GM18907 (cell line): ENCODE measurements at regions not wholly inside any gene's neighbourhood (a gene's known extent, or its start where the extent isn't known, plus 50 kb on each side); places are given as distances from the start of the nearest gene placed in this dataset.

ENCODE experiments used
- ATAC-seq: cut with Tn5 transposase; IDR thresholded peaks from one replicate; pipeline ENCODE4 v1.9.1; 2021; ENCODE audit warnings: mild to moderate bottlenecking, moderate library complexity; ENCODE audit not compliant: unreplicated experiment

DNA sequence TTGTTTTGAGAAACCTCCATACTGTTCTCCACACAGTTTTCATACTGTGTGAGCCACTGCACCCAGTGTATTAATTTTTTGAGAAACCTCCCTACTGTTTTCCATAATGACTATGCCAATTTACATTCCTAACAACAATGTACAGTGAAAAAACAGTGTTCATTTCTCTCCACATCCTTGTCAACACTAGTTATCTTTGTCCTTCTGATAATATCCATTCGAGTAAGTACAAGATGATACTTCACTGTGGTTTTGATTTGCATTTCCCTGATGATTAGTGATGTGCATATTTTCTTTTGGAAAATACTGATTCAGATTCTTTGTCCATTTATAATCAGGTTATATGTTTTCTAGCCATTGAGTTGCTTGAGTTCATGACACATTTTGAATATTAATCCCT is 462.0 kb downstream of the CDH11 start:
- no peak for ATAC-seq

DNA sequence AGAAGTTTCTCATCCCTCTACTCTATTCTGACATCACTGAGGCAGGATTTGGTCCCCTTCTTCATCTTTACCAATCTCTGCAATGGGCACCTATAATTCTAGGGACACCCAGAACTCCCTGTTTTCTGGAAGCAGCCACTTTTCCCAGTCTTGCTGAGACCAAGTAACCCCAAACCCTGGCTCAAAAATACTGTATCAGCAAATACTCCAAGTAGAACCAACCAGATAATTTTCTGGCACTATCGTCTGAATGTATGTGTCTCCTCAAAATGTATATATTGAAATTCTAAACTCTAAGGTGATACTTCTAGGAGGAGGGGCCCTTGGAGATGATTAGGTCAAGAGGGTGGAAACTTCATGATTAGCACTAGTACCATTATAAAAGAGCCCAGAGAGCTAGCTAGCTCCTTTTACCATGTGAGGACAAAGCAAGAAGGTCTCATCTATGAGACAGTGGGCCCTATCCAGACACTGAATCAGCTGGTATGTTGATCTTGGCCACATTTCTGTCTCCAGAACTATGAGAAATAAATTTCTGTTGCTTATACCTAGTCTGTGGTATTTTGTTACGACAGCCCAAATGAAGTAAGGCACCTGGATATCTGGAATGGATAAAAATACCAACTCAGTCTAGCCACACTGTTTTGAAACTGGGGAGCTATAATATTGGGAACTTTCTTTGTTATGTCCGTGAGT is 464.4 kb downstream of the CDH11 start:
- no peak for ATAC-seq

DNA sequence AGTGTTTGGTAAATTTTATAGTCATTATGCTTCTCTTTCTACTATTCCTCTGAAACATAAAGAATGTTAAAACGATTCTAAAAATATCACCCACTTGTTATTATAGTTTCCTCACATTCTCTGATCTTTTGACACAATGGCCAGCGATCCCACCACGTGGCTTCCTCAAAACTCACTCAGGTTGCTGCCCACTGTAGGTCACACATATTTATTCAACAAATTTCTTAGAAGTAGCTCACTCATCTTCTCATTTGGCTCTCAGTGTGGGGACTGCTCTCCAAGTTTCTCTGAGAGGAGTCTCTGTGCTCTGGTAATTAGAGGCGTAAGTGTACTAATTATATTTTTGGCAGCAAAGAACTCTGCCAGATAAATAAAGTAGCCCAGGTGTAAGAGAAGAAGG is 465.4 kb downstream of the CDH11 start:
- no peak for ATAC-seq

DNA sequence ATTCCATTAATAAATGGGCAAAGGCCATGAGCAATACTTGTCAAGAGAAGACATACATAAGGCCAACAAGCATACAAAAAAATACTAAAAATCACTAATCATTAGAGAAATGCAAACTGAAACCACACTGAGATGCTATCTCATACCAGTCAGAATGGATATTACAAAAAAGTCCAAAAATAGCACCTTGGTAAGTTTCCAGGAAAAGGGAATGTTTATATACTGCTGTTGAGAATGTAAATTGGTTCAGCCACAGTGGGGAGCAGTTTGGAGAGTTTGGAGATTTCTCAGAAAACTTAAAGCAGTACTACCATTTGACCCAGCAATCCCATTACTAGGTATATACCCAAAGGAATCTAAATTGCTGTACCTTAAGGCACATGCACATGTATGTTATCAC is 467.7 kb downstream of the CDH11 start:
- no peak for ATAC-seq

DNA sequence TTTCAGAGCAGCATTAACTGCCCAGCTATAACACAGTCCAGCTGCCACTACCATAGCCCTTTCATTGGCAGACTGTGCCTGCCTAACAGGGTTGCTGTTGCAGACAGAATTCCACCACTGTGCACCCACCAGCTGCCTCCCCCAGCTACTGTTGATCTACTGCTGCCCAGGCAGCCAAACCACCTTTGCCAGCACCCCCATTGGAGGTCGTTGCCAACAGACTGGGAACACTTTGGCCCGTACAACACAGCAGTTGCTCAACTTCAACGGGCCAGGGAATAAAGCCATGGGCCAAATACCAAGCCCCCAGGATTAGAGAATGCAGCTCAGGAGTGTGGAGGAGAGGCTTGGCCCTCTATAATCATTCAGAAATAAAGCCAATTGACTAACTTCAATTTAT is 473.6 kb downstream of the CDH11 start:
- ATAC-seq = no peak

DNA sequence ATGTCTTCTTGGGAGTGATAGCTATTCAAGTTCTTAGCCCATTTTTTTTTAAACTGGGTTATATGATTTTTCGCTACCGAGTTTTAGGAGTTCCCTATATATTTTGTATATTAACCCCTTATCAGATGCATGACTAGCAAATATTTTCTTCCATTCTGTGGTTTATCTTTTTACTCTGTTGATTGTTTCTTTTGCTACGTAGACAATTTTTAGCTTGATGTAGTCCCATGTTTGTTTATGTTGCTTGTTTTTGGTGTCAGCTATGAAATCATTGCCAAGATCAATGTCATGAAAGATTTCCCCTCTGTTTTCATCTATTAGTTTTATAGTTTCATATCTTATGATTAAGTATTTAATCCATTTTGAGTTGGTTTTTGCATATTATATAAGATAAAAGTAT is 480.5 kb downstream of the CDH11 start:
- no peak for ATAC-seq

DNA sequence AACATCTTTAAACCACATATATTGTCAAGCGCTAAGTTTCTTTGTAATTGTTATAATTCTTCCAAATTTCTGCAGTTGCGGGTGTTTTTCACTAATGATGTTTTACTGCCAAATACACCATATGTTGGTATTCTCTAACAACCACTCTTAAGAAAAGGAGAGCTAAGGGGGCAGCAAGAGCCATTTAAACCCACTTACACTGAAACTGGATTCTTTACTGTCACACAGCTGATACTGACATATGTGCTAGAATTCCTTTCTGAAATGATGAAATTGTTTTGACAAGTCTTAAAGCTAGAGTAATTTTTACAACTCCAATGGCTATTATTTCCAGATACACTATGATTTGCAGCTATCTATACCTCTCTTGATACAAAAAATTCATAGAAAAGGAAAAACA is 483.1 kb downstream of the CDH11 start:
- ATAC-seq = no peak

DNA sequence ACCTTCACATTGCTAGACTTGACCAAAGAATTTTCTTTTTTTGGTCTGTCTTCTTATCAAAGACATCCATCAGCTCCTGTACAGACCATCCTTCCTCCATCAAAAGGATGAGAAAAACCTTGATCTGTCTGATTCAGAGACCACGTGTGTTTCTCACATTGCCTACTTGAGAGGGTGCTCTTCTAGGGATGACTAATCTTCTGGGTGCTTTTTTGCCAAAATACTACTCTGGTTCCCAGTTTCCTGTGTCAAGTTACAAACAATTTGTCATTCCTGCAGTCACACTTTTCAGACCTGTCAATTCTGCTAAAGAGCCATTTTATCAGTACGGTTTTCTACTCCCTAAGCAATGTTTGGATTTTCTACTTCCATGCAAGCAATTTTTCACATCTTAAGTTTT is 492.2 kb downstream of the CDH11 start:
- ATAC-seq = no peak

DNA sequence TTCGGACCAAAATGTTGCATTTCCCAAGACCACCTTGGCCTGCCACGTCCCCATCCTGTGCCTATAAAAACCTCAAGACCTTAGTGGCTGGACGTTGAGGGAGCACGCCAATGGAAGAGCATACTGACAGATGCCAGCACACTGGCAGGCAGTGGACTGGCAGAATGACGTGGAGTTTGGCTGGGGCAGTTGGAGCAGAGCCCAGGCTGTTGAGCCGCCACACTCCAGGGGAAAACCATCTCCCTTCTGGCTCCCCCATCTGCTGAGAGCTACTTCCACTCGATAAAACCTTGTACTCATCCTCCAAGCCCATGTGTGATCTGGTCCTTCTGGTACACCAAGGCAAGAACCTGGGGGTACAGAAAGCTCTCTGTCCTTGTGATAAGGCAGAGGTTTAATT is 494.1 kb downstream of the CDH11 start:
- no peak for ATAC-seq

DNA sequence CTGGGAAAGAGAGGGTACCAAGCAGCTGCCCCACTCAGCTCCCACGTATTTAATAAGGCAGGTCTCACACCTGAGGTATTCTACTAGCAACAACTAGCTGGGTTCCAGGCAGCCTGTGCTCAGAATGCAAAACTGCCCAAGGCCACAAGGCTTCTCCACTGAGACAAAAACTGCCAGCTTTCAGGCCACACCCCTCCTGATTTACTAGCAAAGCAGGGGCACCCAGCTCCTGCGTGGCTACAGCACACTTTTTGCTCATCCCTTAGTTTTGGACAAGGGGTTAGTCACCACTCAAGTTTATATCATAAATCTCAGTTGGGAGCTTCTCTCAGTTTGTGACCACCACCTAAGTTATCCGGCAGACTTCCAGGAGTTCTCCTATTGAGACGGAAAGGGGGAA is 494.6 kb downstream of the CDH11 start:
- no peak for ATAC-seq

DNA sequence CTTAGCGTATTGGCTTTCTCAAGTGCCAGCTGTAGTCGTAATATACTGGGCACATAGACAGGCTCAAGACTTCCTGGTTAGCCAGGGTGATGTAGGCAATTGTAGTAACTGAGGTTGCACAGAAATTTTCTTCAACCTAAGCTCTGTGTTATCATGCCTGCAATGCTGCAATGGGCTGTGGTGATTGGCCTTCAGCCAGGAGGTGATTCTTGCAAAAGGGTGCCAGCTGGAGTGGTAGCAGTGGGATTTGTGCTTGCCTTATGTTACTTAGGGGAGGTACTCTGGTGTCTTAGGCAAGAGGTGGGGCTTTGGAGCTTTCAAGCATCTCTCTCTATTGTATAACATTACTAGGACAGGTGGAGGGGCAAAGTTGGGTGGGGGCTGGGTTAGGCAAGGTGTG is 495.1 kb downstream of the CDH11 start:
- no peak for ATAC-seq

DNA sequence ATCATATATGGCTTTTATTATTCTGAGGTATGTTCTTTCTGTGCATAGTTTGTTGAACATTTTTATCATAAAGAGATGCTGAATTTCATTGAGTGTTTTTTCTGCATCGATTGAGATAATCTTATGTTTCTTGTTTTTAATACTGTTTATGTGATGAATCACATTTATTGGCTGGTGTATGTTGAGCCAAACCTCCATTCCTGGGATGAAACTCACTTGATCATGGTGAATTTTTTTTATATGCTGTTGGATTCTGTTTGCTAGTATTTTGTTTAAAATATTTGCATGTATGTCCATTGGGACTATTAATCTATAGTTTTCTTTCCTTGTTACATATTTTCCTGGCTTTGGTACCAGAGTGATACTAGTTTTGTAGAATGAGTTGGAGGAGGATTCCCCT is 500.2 kb downstream of the CDH11 start:
- ATAC-seq = no peak

DNA sequence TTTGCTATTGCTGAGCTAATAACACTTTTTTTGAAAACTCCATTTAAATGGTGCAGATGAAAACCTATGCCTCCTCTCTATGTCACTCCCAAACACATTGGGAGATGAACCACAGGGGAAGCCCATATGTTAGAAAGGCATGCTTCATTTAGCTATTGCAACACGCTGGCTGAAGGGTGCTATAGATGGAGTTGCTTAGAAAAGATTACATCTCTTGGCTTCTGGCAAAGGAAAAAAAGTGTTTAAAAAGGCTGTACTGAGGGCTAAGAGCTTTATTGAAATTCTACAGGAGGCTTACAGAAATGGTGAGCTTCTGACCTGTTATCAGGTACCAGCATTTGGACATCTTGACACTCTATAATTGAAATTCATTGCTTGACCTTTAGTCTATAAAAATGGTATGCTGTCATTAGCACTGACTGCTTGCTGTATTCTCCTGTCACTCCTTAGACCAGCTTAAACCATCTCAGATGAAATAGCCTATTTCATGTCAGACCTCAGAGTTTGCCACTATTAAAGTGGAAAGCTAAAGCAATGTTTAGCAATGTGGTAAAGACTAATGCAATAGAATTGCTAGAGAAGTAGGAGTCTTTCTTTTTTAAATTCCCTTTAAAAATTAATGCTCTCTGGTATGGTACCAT is 503.9 kb downstream of the CDH11 start:
- ATAC-seq = no peak

DNA sequence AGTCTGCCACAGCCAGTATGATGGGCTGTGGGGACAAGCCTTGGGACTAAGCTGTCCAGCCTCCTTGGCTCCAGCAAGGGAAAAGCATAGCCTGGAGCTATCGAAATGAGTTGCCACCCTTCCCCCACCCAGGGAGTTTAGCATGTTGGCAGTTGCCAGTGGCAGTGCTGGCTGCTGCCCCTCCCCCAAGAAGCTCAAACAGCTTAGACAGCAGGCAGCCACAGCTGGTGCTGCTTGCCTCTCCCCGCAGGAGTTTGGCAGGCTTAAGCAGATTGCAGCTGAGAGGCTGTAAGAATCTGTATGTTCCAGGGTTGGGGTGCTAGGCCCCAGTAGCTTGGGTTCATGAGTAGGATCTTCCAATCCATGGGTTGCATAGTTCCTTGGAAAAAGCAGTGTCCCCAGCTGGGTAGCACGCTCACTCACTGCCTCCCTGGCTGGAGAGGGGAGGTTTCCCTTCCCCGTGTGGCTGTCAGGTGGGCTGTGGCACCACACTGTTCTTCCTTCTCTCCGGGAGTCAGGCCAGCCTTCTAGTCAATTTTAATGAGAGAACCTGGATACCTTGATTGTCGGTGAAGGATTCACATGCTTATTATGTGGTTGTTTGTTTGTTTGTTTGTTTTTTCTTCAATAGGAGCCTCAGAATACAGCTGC is 506.1 kb downstream of the CDH11 start:
- no peak for ATAC-seq

DNA sequence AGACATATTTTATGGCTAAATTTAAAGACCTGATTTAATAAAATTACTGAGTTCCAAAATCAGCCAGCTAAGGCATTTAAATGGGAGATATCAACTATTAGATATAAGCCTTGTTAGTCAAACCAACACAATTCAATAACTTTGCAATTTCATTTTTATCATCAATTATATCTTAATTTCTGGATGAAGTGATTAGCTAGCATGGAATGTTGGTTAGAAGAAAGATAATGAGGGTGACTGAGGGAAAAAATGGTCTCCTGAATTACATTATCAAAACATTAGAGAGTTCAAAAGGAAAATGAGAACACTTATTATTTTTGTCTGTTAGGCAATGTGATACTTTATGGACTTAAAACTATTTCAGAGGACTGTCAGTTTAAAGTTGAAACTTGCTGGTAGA is 525.7 kb downstream of the CDH11 start:
- no peak for ATAC-seq

DNA sequence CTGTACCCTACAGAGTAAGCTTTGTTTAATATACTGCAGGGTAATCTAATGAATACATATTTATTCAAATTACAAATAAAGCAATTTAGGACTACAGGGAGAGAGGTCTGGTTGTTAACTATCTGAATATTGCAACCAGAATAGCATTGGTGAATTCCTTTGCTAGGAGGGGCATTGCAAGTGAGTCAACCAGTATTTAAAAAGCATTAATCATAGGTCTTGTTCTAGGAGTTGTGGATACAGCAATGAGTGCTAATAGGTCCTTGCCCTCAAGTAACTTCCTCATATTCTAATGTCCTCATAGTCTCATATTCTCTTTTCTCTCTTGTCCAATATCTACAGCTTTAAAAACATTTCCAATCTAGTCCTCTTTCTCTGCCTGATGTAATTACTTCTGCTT is 531.4 kb downstream of the CDH11 start:
- ATAC-seq = no peak

DNA sequence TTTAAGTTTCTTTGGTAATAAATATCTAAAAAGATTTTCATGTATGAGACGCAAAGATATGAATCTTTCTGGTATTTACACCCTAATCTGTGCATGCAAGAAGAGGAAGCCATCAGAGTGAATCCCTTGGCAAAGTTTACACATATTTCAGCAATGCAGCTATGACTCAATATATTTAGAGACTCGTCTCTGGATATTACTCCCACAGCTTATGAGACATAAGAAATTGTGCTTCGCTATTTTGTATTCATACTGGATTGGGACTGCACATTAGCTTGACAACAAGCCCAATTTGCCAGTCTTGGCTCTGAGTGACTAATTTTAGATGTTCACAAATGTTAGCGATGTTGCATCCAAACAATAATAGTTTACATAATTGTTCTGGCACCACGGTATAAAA is 532.0 kb downstream of the CDH11 start:
- ATAC-seq = no peak

DNA sequence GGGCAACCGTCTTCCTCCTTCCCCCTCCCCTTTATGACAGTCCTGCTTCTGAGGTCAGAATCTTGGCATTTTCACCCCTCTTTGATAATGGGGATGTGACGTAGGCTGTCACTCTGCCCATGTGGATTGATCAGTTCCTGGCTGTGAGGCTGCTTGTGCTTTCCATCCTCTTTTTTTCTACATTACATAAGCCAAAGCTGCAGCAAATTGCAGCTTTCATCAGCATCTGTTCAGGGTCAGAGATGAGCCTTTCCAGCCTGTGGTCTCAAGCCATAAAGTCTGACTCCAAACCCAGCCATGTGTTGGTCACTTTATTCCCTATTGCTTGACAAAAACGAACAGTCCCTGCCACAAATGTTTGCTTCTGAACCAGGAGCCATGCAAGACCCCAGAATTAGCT is 535.1 kb downstream of the CDH11 start:
- no peak for ATAC-seq

DNA sequence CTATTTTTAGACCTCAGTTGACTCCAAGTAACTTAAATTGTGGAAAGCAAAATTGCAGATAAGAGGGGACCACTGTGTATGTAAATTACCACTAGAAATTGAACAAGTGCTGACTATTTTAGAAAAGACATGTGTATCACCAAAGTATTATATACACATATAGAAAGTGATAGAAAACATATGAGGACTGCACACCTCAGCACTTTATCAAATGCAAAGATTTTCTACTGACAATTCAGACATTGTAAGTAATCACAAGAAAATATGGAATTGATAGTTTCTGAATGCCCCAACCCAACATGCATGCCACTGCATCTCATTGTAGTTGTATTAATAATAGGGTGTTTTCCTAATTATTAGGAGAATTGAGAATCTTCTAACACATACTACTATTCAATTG is 536.5 kb downstream of the CDH11 start:
- ATAC-seq = no peak

DNA sequence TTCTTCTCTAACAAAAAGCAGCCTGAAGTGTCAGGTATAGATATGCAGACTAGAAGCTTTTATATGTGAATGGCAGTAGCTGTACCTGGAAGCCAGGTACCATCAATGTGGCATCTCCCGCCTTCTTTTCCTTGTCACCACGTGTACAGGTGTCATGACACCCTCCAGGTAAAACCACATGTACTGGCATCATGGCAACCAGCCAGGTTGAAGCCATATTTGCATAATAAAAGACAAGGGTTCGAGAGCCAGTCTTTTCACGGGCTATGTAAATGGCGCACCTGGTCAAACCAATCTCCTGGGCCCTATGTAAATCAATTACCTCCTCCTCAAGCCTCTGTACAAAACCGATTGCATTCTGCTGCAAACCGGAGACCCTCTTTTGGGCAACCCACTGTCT is 541.3 kb downstream of the CDH11 start:
- no peak for ATAC-seq

DNA sequence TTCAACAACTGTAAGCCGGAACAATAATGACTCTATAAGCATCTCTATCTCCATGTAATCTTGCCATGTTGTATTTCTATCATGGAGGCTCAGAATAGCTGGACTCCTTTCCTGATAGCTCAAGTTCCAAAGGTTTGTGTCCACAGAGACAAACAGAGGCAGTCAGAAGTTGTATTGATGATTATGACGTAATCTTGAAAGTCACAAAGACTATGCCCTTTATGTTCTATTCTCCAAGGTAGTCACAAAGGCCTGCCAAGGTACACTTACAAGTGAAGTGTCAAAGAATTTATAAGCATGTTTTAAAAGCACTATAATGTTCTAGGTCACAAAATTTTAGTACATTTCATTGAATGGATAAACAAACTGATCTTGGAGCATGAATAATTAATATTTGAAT is 542.2 kb downstream of the CDH11 start:
- no peak for ATAC-seq

DNA sequence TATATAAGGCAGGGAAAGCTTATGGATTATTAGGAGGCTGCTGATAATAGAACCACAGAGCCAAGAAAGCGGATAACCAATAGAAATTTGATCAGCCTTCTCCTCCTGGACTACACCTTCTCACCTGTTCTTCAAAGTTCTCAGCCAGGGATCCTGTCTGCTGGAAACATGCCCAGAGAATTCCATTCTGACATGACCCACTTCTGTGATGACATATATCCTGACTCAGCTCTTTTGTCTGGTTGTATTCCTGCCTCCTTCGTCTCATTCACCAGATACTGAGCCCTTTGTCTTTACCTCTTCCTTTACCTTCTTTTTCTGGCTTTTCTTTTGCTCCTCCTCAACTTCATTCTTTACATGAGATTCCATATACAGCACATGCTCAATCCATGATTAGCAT is 576.1 kb downstream of the CDH11 start:
- ATAC-seq = no peak

DNA sequence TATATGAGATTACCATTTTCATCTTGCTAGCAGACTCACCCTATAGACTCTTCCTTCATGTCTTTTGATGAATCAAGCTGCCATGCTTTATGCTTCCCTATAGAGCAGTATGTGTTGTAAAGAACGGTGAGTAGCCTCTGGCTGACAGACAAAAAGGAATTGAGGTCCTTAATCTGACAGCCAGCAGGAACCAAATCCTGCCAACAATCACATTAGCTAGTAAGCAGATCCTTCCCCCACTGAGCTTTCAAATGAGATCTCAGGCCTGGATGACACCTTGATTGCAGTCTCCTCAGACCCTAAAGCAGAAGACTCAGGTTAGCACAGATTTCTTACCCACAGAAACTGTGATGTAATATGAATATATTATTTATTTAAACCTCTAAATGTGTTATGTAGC is 577.0 kb downstream of the CDH11 start:
- ATAC-seq = no peak
